ENCODE measurements at regions not wholly inside any gene's neighbourhood (a gene's known extent, or its start where the extent isn't known, plus 50 kb on each side); places are given as distances from the start of the nearest gene placed in this dataset.

- TF ChIP-seq TAF1 (IDR thresholded peaks at IDR 0.05; ENCODE audit: low read depth) = no peak
- no peak for TF ChIP-seq EP300 (conservative IDR thresholded peaks at IDR 0.05; ENCODE audit: poor library complexity, severe bottlenecking)
- no peak for TF ChIP-seq RAD21 (conservative IDR thresholded peaks at IDR 0.05)
- TF ChIP-seq MXI1 (conservative IDR thresholded peaks at IDR 0.05; ENCODE audit: poor library complexity, severe bottlenecking) = no peak
- no peak for TF ChIP-seq CTCF (IDR thresholded peaks at IDR 0.05; ENCODE audit: poor library complexity, severe bottlenecking)
- TF ChIP-seq, protein P1, sequence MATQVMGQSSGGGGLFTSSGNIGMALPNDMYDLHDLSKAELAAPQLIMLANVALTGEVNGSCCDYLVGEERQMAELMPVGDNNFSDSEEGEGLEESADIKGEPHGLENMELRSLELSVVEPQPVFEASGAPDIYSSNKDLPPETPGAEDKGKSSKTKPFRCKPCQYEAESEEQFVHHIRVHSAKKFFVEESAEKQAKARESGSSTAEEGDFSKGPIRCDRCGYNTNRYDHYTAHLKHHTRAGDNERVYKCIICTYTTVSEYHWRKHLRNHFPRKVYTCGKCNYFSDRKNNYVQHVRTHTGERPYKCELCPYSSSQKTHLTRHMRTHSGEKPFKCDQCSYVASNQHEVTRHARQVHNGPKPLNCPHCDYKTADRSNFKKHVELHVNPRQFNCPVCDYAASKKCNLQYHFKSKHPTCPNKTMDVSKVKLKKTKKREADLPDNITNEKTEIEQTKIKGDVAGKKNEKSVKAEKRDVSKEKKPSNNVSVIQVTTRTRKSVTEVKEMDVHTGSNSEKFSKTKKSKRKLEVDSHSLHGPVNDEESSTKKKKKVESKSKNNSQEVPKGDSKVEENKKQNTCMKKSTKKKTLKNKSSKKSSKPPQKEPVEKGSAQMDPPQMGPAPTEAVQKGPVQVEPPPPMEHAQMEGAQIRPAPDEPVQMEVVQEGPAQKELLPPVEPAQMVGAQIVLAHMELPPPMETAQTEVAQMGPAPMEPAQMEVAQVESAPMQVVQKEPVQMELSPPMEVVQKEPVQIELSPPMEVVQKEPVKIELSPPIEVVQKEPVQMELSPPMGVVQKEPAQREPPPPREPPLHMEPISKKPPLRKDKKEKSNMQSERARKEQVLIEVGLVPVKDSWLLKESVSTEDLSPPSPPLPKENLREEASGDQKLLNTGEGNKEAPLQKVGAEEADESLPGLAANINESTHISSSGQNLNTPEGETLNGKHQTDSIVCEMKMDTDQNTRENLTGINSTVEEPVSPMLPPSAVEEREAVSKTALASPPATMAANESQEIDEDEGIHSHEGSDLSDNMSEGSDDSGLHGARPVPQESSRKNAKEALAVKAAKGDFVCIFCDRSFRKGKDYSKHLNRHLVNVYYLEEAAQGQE (IDR thresholded peaks at IDR 0.05; ENCODE audit: borderline replicate concordance) = no peak
- no peak for TF ChIP-seq EZH2 (IDR thresholded peaks at IDR 0.05; ENCODE audit: borderline replicate concordance, insufficient read depth, low read length, poor library complexity, severe bottlenecking)
- no peak for TF ChIP-seq POLR2AphosphoS5 (IDR thresholded peaks at IDR 0.05)
- no peak for TF ChIP-seq SMC3 (conservative IDR thresholded peaks at IDR 0.05; ENCODE audit: poor library complexity)
- no peak overlapping the region for H3K27ac ChIP-seq (ENCODE audit: low read length)
- no peak overlapping the region for H2AFZ ChIP-seq (ENCODE audit: low read depth, low read length)
- H3K9ac ChIP-seq (ENCODE audit: low read length) = no peak overlapping the region
- H3K9me2 ChIP-seq (ENCODE audit: insufficient read depth, low read length) = no peaks in the 10 kb centered on the region
- no peaks in the 10 kb centered on the region for H3F3A ChIP-seq (ENCODE audit: insufficient read depth, low read length, poor library complexity, severe bottlenecking)
- no peaks in the 10 kb centered on the region for H3K27me3 ChIP-seq (ENCODE audit: insufficient read depth, low read depth, low read length)
- no peaks in the 10 kb centered on the region for H3K9me3 ChIP-seq (ENCODE audit: low read length)
- H3K79me2 ChIP-seq (replicated peaks; ENCODE audit: insufficient read depth, low read length) = no peaks in the 10 kb centered on the region
- H3K36me3 ChIP-seq (ENCODE audit: insufficient read depth, low read length) = no peaks in the 10 kb centered on the region
- no peak overlapping the region for H3K4me2 ChIP-seq (ENCODE audit: low read length)
- no peak overlapping the region for H3K4me3 ChIP-seq (ENCODE audit: low read length)
- H4K20me1 ChIP-seq (ENCODE audit: insufficient read depth) = no peaks in the 10 kb centered on the region
These were observed 610.1 kb downstream of the AJAP1 start for GRCh38 chr1:5264476-5264875.

DNA sequence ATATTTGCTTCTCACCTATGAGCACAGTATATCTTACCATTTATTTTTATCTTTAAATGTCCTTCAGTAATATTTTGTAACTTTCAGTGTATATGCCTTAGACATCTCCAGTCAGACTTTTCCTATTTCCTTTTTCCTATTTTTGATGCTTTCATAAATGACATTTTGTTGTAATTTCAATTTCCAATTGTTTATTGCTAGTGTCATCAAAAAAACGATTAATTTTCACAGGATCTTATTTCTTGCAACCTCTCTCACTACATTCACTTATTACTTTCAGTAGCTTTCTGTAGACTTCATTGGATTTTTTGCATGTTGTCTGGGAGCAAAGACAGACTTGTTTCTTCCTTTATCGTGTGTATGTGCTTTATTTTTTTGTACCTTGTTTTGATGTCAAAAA is 602.4 kb downstream of the AJAP1 start:
- no peak overlapping the region for H3K4me3 ChIP-seq (ENCODE audit: low read length)
- no peaks in the 10 kb centered on the region for H3K9me2 ChIP-seq (ENCODE audit: insufficient read depth, low read length)
- no peaks in the 10 kb centered on the region for H3K36me3 ChIP-seq (ENCODE audit: insufficient read depth, low read length)
- H3K9me3 ChIP-seq (ENCODE audit: low read length) = no peaks in the 10 kb centered on the region
- no peaks in the 10 kb centered on the region for H3K27me3 ChIP-seq (ENCODE audit: insufficient read depth, low read depth, low read length)
- no peaks in the 10 kb centered on the region for H4K20me1 ChIP-seq (ENCODE audit: insufficient read depth)
- no peaks in the 10 kb centered on the region for H3K79me2 ChIP-seq (replicated peaks; ENCODE audit: insufficient read depth, low read length)
- no peak overlapping the region for H3K4me2 ChIP-seq (ENCODE audit: low read length)
- H3K9ac ChIP-seq (ENCODE audit: low read length) = no peak overlapping the region
- TF ChIP-seq POLR2AphosphoS5 (IDR thresholded peaks at IDR 0.05) (no peak), RAD21 (conservative IDR thresholded peaks at IDR 0.05) (no peak), TAF1 (IDR thresholded peaks at IDR 0.05; ENCODE audit: low read depth) (no peak), MXI1 (conservative IDR thresholded peaks at IDR 0.05; ENCODE audit: poor library complexity, severe bottlenecking) (no peak), EP300 (conservative IDR thresholded peaks at IDR 0.05; ENCODE audit: poor library complexity, severe bottlenecking) (no peak), CTCF (IDR thresholded peaks at IDR 0.05; ENCODE audit: poor library complexity, severe bottlenecking) (no peak), SMC3 (conservative IDR thresholded peaks at IDR 0.05; ENCODE audit: poor library complexity) (no peak), EZH2 (IDR thresholded peaks at IDR 0.05; ENCODE audit: borderline replicate concordance, insufficient read depth, low read length, poor library complexity, severe bottlenecking) (no peak)
- TF ChIP-seq, protein P1 (IDR thresholded peaks at IDR 0.05; ENCODE audit: borderline replicate concordance) = no peak
- H3F3A ChIP-seq (ENCODE audit: insufficient read depth, low read length, poor library complexity, severe bottlenecking) = no peaks in the 10 kb centered on the region
- no peak overlapping the region for H2AFZ ChIP-seq (ENCODE audit: low read depth, low read length)
- H3K27ac ChIP-seq (ENCODE audit: low read length) = no peak overlapping the region
